Loucy (cell line): ENCODE measurements at regions not wholly inside any gene's neighbourhood (a gene's known extent, or its start where the extent isn't known, plus 50 kb on each side); places are given as distances from the start of the nearest gene placed in this dataset.

ENCODE experiments used
- H2AFZ ChIP-seq: fragments of 200-600 bp; sonication (generic); 2 replicates; pipeline ENCODE4 v1.6.0; 2016; ENCODE audit warnings: antibody characterized with exemption, mild to moderate bottlenecking, low read length, moderate library complexity
- H3F3A ChIP-seq: fragments of 200-600 bp; 2 replicates; pipeline ENCODE4 v1.6.0; 2016; ENCODE audit warnings: antibody characterized with exemption, low read depth, mild to moderate bottlenecking
- H3K27me3 ChIP-seq: fragments of 200-600 bp; sonication (generic); 2 replicates; pipeline ENCODE4 v1.6.1; 2014; ENCODE audit warnings: low read length, mild to moderate bottlenecking; ENCODE audit not compliant: insufficient read depth, poor library complexity, severe bottlenecking
- H3K36me3 ChIP-seq: fragments of 200-600 bp; sonication (generic); 2 replicates; pipeline ENCODE4 v1.6.1; 2016; ENCODE audit warnings: low read length; ENCODE audit not compliant: insufficient read depth
- H3K4me1 ChIP-seq: fragments of 200-600 bp; sonication (generic); 2 replicates; pipeline ENCODE4 v1.5.1; 2014; ENCODE audit warnings: low read length, mild to moderate bottlenecking; ENCODE audit not compliant: insufficient read depth, poor library complexity, severe bottlenecking
- H3K4me2 ChIP-seq: fragments of 200-600 bp; sonication (generic); 2 replicates; pipeline ENCODE4 v1.6.0; 2014; ENCODE audit warnings: antibody characterized with exemption, low read length, low read depth, mild to moderate bottlenecking; ENCODE audit not compliant: poor library complexity, severe bottlenecking
- H3K4me3 ChIP-seq: fragments of 200-600 bp; sonication (generic); 2 replicates; pipeline ENCODE4 v1.5.1; 2014; ENCODE audit warnings: low read length, mild to moderate bottlenecking, mixed read lengths; ENCODE audit not compliant: poor library complexity, severe bottlenecking
- H3K79me2 ChIP-seq: fragments of 200-600 bp; sonication (generic); 2 replicates; pipeline ENCODE4 v1.6.1; 2014; ENCODE audit warnings: low read length; ENCODE audit not compliant: insufficient read depth
- H3K9ac ChIP-seq: fragments of 200-600 bp; sonication (generic); 2 replicates; pipeline ENCODE4 v1.6.0; 2014; ENCODE audit warnings: mild to moderate bottlenecking, low read depth, low read length, moderate library complexity; ENCODE audit not compliant: poor library complexity, severe bottlenecking
- H3K9me2 ChIP-seq: fragments of 200-600 bp; sonication (generic); replicated peaks from 2 replicates; pipeline ENCODE4 v1.6.1; 2016; ENCODE audit warnings: low read depth, low read length, mixed read lengths
- H3K9me3 ChIP-seq: fragments of 200-600 bp; sonication (generic); 2 replicates; pipeline ENCODE4 v1.6.1; 2014; ENCODE audit warnings: mild to moderate bottlenecking, antibody characterized with exemption, low read length, low read depth; ENCODE audit not compliant: insufficient read depth
- H4K20me1 ChIP-seq: fragments of 200-600 bp; sonication (generic); 2 replicates; pipeline ENCODE4 v1.6.0; 2014; ENCODE audit warnings: antibody characterized with exemption, low read length, mild to moderate bottlenecking; ENCODE audit not compliant: insufficient read depth, poor library complexity, severe bottlenecking
- EZH2phosphoT487 ChIP-seq: fragments of 200-600 bp; IDR thresholded peaks from 2 replicates; pipeline ENCODE4 v1.6.1; 2018; ENCODE audit warnings: antibody characterized with exemption, mild to moderate bottlenecking, moderate library complexity, borderline replicate concordance
- TF ChIP-seq, protein P1 (sequence below): fragments of 200-600 bp; sonication (generic); conservative IDR thresholded peaks from 2 replicates; pipeline ENCODE4 v1.5.1; 2014; ENCODE audit warnings: mild to moderate bottlenecking, antibody characterized with exemption, low read length

DNA sequence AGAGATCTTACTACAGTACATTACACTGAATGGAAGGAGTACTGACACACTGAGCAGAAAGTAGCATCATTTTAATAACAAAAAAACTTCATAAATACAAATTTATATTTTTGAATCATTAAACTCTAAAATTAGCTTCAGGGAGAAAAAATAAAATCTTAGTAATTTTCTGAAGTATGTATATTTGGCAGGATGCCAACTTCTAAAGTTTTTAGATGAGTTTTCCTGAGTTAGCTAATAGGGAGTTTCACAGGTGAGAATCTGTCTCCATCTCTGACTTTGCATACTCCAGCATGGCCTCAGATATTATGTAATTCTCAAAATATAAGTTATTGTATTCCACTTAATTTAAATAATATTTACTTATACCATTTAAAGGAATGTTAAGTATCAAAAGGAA lies 673.2 kb upstream of the PCDH15 start:
- Histone ChIP-seq H3K27me3 (no peaks in the 10 kb centered on the region), H3K79me2 (no peaks in the 10 kb centered on the region), H2AFZ (no peak overlapping the region), H4K20me1 (no peaks in the 10 kb centered on the region), H3F3A (no peaks in the 10 kb centered on the region), H3K9me2 (no peaks in the 10 kb centered on the region), H3K4me2 (no peak overlapping the region), H3K4me3 (no peak overlapping the region), H3K9ac (no peak overlapping the region), H3K4me1 (no peaks in the 10 kb centered on the region), H3K9me3 (no peaks in the 10 kb centered on the region), H3K36me3 (no peaks in the 10 kb centered on the region)
- TF ChIP-seq, protein P1, sequence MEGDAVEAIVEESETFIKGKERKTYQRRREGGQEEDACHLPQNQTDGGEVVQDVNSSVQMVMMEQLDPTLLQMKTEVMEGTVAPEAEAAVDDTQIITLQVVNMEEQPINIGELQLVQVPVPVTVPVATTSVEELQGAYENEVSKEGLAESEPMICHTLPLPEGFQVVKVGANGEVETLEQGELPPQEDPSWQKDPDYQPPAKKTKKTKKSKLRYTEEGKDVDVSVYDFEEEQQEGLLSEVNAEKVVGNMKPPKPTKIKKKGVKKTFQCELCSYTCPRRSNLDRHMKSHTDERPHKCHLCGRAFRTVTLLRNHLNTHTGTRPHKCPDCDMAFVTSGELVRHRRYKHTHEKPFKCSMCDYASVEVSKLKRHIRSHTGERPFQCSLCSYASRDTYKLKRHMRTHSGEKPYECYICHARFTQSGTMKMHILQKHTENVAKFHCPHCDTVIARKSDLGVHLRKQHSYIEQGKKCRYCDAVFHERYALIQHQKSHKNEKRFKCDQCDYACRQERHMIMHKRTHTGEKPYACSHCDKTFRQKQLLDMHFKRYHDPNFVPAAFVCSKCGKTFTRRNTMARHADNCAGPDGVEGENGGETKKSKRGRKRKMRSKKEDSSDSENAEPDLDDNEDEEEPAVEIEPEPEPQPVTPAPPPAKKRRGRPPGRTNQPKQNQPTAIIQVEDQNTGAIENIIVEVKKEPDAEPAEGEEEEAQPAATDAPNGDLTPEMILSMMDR = no peak
- no peak for TF ChIP-seq EZH2phosphoT487

DNA sequence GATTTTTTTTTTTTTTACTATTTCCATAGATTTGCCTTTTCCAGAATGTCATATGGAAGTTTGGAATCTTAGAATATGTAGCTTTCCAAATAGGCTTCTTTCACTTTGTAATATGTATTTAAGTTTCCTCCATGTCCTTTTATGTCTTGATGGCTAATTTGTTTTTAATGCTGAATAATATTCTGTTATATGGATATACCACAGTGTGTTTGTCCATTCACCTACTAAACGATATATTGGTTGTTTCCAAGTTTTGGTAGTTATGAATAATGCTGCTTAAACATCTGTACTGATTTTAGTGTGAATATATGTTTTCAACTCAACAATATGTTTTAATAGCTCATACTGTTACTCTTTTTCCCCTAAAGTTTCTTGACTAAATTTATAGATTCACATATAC lies 669.8 kb upstream of the PCDH15 start:
- no peak for TF ChIP-seq EZH2phosphoT487
- TF ChIP-seq, protein P1 = no peak
- H3K9ac ChIP-seq = no peak overlapping the region
- H3K4me1 ChIP-seq = no peaks in the 10 kb centered on the region
- H3F3A ChIP-seq = no peaks in the 10 kb centered on the region
- H3K4me3 ChIP-seq = no peak overlapping the region
- no peak overlapping the region for H2AFZ ChIP-seq
- no peaks in the 10 kb centered on the region for H3K9me3 ChIP-seq
- no peaks in the 10 kb centered on the region; the same call in 1 of the 2 replicates for H3K9me2 ChIP-seq
- H3K27me3 ChIP-seq = no peaks in the 10 kb centered on the region
- no peaks in the 10 kb centered on the region for H4K20me1 ChIP-seq
- no peaks in the 10 kb centered on the region for H3K79me2 ChIP-seq
- H3K36me3 ChIP-seq = no peaks in the 10 kb centered on the region
- H3K4me2 ChIP-seq = no peak overlapping the region

DNA sequence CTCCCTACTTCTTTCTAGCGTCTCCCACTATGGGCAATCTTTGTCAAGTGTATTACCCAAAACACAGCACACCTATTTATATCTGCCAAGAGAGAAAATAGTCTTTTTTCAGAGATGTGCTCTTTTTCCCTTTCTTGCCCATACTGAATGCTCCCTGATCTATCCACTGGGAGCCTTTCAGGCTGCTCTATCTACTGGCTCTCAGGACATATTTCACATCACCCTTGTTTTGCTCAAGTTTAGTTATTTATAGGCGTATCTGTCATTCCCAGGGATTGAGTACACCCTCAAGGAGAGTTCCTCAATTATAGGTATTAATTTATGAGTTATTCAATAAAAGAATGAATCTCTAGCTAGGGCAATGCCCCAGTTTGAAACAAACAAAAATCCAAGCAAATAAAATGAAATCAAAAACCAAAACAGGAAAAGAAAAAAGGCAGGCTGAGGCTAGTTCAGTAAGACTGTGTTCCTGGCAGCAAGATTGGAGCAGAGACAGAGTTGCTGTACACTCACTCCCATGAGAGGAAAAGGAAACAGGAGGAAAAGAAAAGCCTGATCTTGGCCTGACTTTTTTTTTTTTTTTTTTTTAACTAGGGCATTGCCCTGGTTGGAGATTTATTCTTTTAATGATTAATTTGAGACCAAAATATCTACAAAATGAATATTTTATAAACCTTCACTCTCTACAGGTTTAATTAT lies 665.9 kb upstream of the PCDH15 start:
- no peak overlapping the region for H3K9ac ChIP-seq
- no peak overlapping the region for H3K4me2 ChIP-seq
- no peak overlapping the region for H3K4me3 ChIP-seq
- H2AFZ ChIP-seq = no peak overlapping the region
- H3K27me3 ChIP-seq = no peaks in the 10 kb centered on the region
- H3F3A ChIP-seq = no peaks in the 10 kb centered on the region
- no peaks in the 10 kb centered on the region for H4K20me1 ChIP-seq
- TF ChIP-seq, protein P1 = no peak
- TF ChIP-seq EZH2phosphoT487 = no peak
- H3K36me3 ChIP-seq = no peaks in the 10 kb centered on the region
- no peaks in the 10 kb centered on the region for H3K9me3 ChIP-seq
- H3K4me1 ChIP-seq = no peaks in the 10 kb centered on the region
- no peaks in the 10 kb centered on the region for H3K79me2 ChIP-seq
- no peaks in the 10 kb centered on the region; the same call in 1 of the 2 replicates for H3K9me2 ChIP-seq
